Thoracic aorta (tissue), 2 donors: ENCODE measurements at regions not wholly inside any gene's neighbourhood (a gene's known extent, or its start where the extent isn't known, plus 50 kb on each side); places are given as distances from the start of the nearest gene placed in this dataset.

Experiments used
- ATAC-seq: fragments of 150-250 bp; one replicate; pipeline ENCODE4 v1.8.0; 2017; ENCODE audit warnings: low read depth; ENCODE audit not compliant: insufficient number of reproducible peaks, low FRiP score
- DNase-seq: peaks from one replicate; pipeline ENCODE4 v3.0.0-alpha.2; 2020; ENCODE audit warnings: low spot score
- H3K27ac ChIP-seq, 2 donors: fragments of 200-600 bp; sonication (generic); 1 replicate in 1 of 2; 2 replicates in 1 of 2; pipeline ENCODE4 v1.5.1; 2016; ENCODE audit warnings: mild to moderate bottlenecking in 2 of 2, moderate library complexity in 2 of 2
- H3K27me3 ChIP-seq: fragments of 200-600 bp; sonication (generic); replicated peaks from 2 replicates; pipeline ENCODE4 v1.6.0; 2016; ENCODE audit warnings: mild to moderate bottlenecking; ENCODE audit not compliant: insufficient read depth
- H3K36me3 ChIP-seq: fragments of 200-600 bp; sonication (generic); one replicate; pipeline ENCODE4 v1.5.1; 2016
- H3K4me1 ChIP-seq, 2 donors: fragments of 200-600 bp; sonication (generic); 1 replicate in 1 of 2; 2 replicates in 1 of 2; pipeline versions ENCODE4 v1.5.1 to v1.6.0; 2016; ENCODE audit warnings: low read depth in 2 of 2, mild to moderate bottlenecking in 1 of 2; ENCODE audit not compliant: control insufficient read depth in 1 of 2
- H3K4me3 ChIP-seq: fragments of 200-600 bp; sonication (generic); 2 replicates; pipeline ENCODE4 v1.5.1; 2016; ENCODE audit warnings: mild to moderate bottlenecking
- H3K9me3 ChIP-seq: fragments of 200-600 bp; sonication (generic); 2 replicates; pipeline ENCODE4 v1.5.1; 2016
- CTCF ChIP-seq: fragments of 200-600 bp; sonication (generic); IDR thresholded peaks from one replicate; pipeline ENCODE4 v1.5.1; 2019; ENCODE audit warnings: antibody characterized with exemption

GRCh38 chr13:31037874-31038500 lies 105.5 kb downstream of the TEX26 start:
- Histone ChIP-seq H3K9me3 (no peaks in the 10 kb centered on the region), H3K36me3 (no peaks in the 10 kb centered on the region), H3K27me3 (no peaks in the 10 kb centered on the region), H3K4me1 (peaks cover 0 to 6% of the 10 kb centered on the region in 2 donors), H3K27ac (no peak overlapping the region), H3K4me3 (no peak overlapping the region)
- TF ChIP-seq CTCF: no peak
- DNase-seq: no peak
- no peak for ATAC-seq

GRCh38 chr13:31036731-31037695 lies 104.6 kb downstream of the TEX26 start:
- ATAC-seq (no peak), DNase-seq (no peak)
- Histone ChIP-seq H3K27ac (no peak overlapping the region), H3K4me1 (peaks cover 0 to 6% of the 10 kb centered on the region in 2 donors), H3K4me3 (no peak overlapping the region), H3K27me3 (no peaks in the 10 kb centered on the region), H3K36me3 (no peaks in the 10 kb centered on the region), H3K9me3 (no peaks in the 10 kb centered on the region)
- no peak for TF ChIP-seq CTCF

- H3K36me3 ChIP-seq: no peaks in the 10 kb centered on the region
- H3K4me1 ChIP-seq: peaks cover 0 to 6% of the 10 kb centered on the region in 2 donors
- H3K27ac ChIP-seq: no peak overlapping the region
- no peak for ATAC-seq
- TF ChIP-seq CTCF: no peak
- no peaks in the 10 kb centered on the region for H3K27me3 ChIP-seq
- H3K9me3 ChIP-seq: no peaks in the 10 kb centered on the region
- no peak for DNase-seq
- H3K4me3 ChIP-seq: no peak overlapping the region
These were observed 102.9 kb downstream of the TEX26 start for GRCh38 chr13:31035185-31035965.

GRCh38 chr13:31032528-31033113 lies 100.2 kb downstream of the TEX26 start:
- TF ChIP-seq CTCF: no peak
- peaks cover 0 to 6% of the 10 kb centered on the region in 2 donors for H3K4me1 ChIP-seq
- H3K27me3 ChIP-seq: no peaks in the 10 kb centered on the region
- H3K36me3 ChIP-seq: no peaks in the 10 kb centered on the region
- no peak overlapping the region for H3K27ac ChIP-seq
- DNase-seq (no peak), ATAC-seq (no peak)
- H3K4me3 ChIP-seq: no peak overlapping the region
- no peaks in the 10 kb centered on the region for H3K9me3 ChIP-seq
